Hematopoietic multipotent progenitor cell treated with erythropoietin and hydrocortisone succinate and interleukin-3 and kit ligand, for 4 days (in vitro differentiated cells): ENCODE measurements at regions not wholly inside any gene's neighbourhood (a gene's known extent, or its start where the extent isn't known, plus 50 kb on each side); places are given as distances from the start of the nearest gene placed in this dataset.
A peak's percentile ranks its signal among the peaks of the same experiment; 100 is the strongest.

Experiments used
- DNase-seq: peaks from one replicate; pipeline ENCODE4 v3.0.0-alpha.2; 2015

- no peak for DNase-seq
Measured at GRCh38 chr3:193998628-193999195, 137.2 kb upstream of the HES1 start.

GRCh38 chr3:194000100-194000499 lies 135.8 kb upstream of the HES1 start:
- DNase-seq, result no peak

- DNase-seq, result no peak
Measured at GRCh38 chr3:194000712-194001111, 135.2 kb upstream of the HES1 start.

- DNase-seq, result no peak
Measured at GRCh38 chr3:194001728-194002459, 134.1 kb upstream of the HES1 start.

GRCh38 chr3:194003114-194004057 lies 132.6 kb upstream of the HES1 start:
- peak; percentile 96 for DNase-seq

- no peak for DNase-seq
Measured at GRCh38 chr3:194005930-194006501, 129.9 kb upstream of the HES1 start.

- peak; percentile 80 for DNase-seq
Measured at GRCh38 chr3:194007592-194008337, 128.2 kb upstream of the HES1 start.

GRCh38 chr3:194009019-194009418 lies 126.9 kb upstream of the HES1 start:
- DNase-seq, result no peak

GRCh38 chr3:194009892-194010533 lies 125.9 kb upstream of the HES1 start:
- DNase-seq, result no peak

- no peak for DNase-seq
Measured at GRCh38 chr3:194011807-194012206, 124.1 kb upstream of the HES1 start.

GRCh38 chr3:194013928-194014327 lies 122.0 kb upstream of the HES1 start:
- DNase-seq, result no peak

- no peak for DNase-seq
Measured at GRCh38 chr3:194014756-194015155, 121.2 kb upstream of the HES1 start.

GRCh38 chr3:194019398-194020165 lies 116.4 kb upstream of the HES1 start:
- DNase-seq, result no peak

GRCh38 chr3:194022052-194022451 lies 113.9 kb upstream of the HES1 start:
- DNase-seq, result no peak

- no peak for DNase-seq
Measured at GRCh38 chr3:194022816-194023215, 113.1 kb upstream of the HES1 start.

GRCh38 chr3:194023501-194024280 lies 112.3 kb upstream of the HES1 start:
- peak; percentile 32 for DNase-seq

- DNase-seq, result no peak
Measured at GRCh38 chr3:194025119-194025518, 110.8 kb upstream of the HES1 start.

GRCh38 chr3:194025951-194026350 lies 110.0 kb upstream of the HES1 start:
- DNase-seq, result no peak

- DNase-seq, result no peak
Measured at GRCh38 chr3:194028434-194029004, 107.4 kb upstream of the HES1 start.

GRCh38 chr3:194029846-194030245 lies 106.1 kb upstream of the HES1 start:
- no peak for DNase-seq
